ENCODE measurements at regions not wholly inside any gene's neighbourhood (a gene's known extent, or its start where the extent isn't known, plus 50 kb on each side); places are given as distances from the start of the nearest gene placed in this dataset.

GRCh38 chr4:155616117-155616516, 50.5 kb upstream of the GUCY1A1 start:
- TF ChIP-seq CTCF (IDR thresholded peaks at IDR 0.05; ENCODE audit: insufficient read depth, low read depth, low read length), result no peak
- H3K4me3 ChIP-seq (ENCODE audit: low read depth, low read length), result no peak overlapping the region
- POLR2A ChIA-PET, result no interaction called here
- CTCF ChIA-PET, result no interaction called here
- DNase-seq (ENCODE audit: low read depth), result no peak
- no peaks in the 10 kb centered on the region for H3K27me3 ChIP-seq (ENCODE audit: control insufficient read depth, insufficient read depth, low read length)
- no peaks in the 10 kb centered on the region for H3K36me3 ChIP-seq (ENCODE audit: control insufficient read depth, insufficient read depth, low read length)

GRCh38 chr4:155615081-155615887, 51.4 kb upstream of the GUCY1A1 start:
- Histone ChIP-seq H3K36me3 (ENCODE audit: control insufficient read depth, insufficient read depth, low read length) (no peaks in the 10 kb centered on the region), H3K4me3 (ENCODE audit: low read depth, low read length) (no peak overlapping the region), H3K27me3 (ENCODE audit: control insufficient read depth, insufficient read depth, low read length) (no peaks in the 10 kb centered on the region)
- no peak for TF ChIP-seq CTCF (IDR thresholded peaks at IDR 0.05; ENCODE audit: insufficient read depth, low read depth, low read length)
- no peak for DNase-seq (ENCODE audit: low read depth)
- POLR2A ChIA-PET, result no interaction called here
- CTCF ChIA-PET, result no interaction called here

- CTCF ChIA-PET, result no interaction called here
- no peak for DNase-seq (ENCODE audit: low read depth)
- no peaks in the 10 kb centered on the region for H3K27me3 ChIP-seq (ENCODE audit: control insufficient read depth, insufficient read depth, low read length)
- TF ChIP-seq CTCF (IDR thresholded peaks at IDR 0.05; ENCODE audit: insufficient read depth, low read depth, low read length), result no peak
- POLR2A ChIA-PET, result no interaction called here
- H3K4me3 ChIP-seq (ENCODE audit: low read depth, low read length), result no peak overlapping the region
- no peaks in the 10 kb centered on the region for H3K36me3 ChIP-seq (ENCODE audit: control insufficient read depth, insufficient read depth, low read length)
Observed at GRCh38 chr4:155614111-155614762, 52.4 kb upstream of the GUCY1A1 start.

- ChIA-PET CTCF (no interaction called here), POLR2A (no interaction called here)
- no peak overlapping the region for H3K4me3 ChIP-seq (ENCODE audit: low read depth, low read length)
- H3K36me3 ChIP-seq (ENCODE audit: control insufficient read depth, insufficient read depth, low read length), result no peaks in the 10 kb centered on the region
- no peak for TF ChIP-seq CTCF (IDR thresholded peaks at IDR 0.05; ENCODE audit: insufficient read depth, low read depth, low read length)
- no peak for DNase-seq (ENCODE audit: low read depth)
- H3K27me3 ChIP-seq (ENCODE audit: control insufficient read depth, insufficient read depth, low read length), result no peaks in the 10 kb centered on the region
Observed at GRCh38 chr4:155612074-155612473, 54.6 kb upstream of the GUCY1A1 start.

- Histone ChIP-seq H3K27me3 (ENCODE audit: control insufficient read depth, insufficient read depth, low read length) (no peaks in the 10 kb centered on the region), H3K36me3 (ENCODE audit: control insufficient read depth, insufficient read depth, low read length) (no peaks in the 10 kb centered on the region), H3K4me3 (ENCODE audit: low read depth, low read length) (no peak overlapping the region)
- ChIA-PET CTCF (no interaction called here), POLR2A (no interaction called here)
- no peak for DNase-seq (ENCODE audit: low read depth)
- TF ChIP-seq CTCF (IDR thresholded peaks at IDR 0.05; ENCODE audit: insufficient read depth, low read depth, low read length), result no peak
Observed at GRCh38 chr4:155611501-155611900, 55.1 kb upstream of the GUCY1A1 start.
